Nephron (organoid): ENCODE measurements at regions not wholly inside any gene's neighbourhood (a gene's known extent, or its start where the extent isn't known, plus 50 kb on each side); places are given as distances from the start of the nearest gene placed in this dataset.

Experiments
- H3K27ac Mint-ChIP-seq, 3 experiments: 2 replicates each; pipeline ENCODE4 v1.8.0; 2020; ENCODE audit warnings: mixed read lengths in 3 of 3, mild to moderate bottlenecking in 2 of 3, moderate library complexity in 1 of 3
- H3K27me3 Mint-ChIP-seq: 2 replicates; pipeline ENCODE4 v1.8.0; 2021; ENCODE audit warnings: low read depth, mild to moderate bottlenecking, moderate library complexity, mixed read lengths
- H3K36me3 Mint-ChIP-seq: 2 replicates; pipeline ENCODE4 v1.8.0; 2020; ENCODE audit warnings: low read depth, mixed read lengths
- H3K4me1 Mint-ChIP-seq: 2 replicates; pipeline ENCODE4 v1.8.0; 2020; ENCODE audit warnings: mixed read lengths
- H3K4me3 Mint-ChIP-seq, 3 experiments: 2 replicates each; pipeline ENCODE4 v1.8.0; 2020; ENCODE audit warnings: mild to moderate bottlenecking in 3 of 3, mixed read lengths in 3 of 3, moderate library complexity in 2 of 3
- H3K9me3 Mint-ChIP-seq: 2 replicates; pipeline ENCODE4 v1.8.0; 2020; ENCODE audit warnings: mixed read lengths
- CTCF ChIP-seq, 3 experiments: fragments of 200-600 bp; sonication (generic); IDR thresholded peaks; one replicate each; pipeline ENCODE4 v1.5.0; 2021; ENCODE audit warnings: antibody characterized with exemption in 3 of 3; ENCODE audit not compliant: unreplicated experiment in 3 of 3

DNA sequence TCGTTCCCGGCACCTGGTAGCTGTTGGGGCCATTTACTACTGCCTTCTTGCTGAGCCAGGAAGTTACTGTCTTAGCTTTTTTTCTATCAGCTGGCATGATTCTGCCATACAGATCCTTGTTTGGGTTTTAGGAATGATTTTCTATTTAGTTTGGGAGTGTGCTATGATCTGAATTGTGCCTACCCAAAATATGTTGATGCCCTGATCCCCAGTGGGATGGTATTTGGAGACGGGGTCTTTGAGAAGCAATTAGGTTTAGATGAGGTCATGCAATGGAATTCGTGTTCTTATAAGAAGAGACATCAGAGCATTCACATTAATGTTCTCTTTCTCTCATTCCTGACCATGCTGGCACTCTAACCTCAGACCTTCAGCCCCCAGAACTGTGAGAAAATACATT, 59.4 kb upstream of the HS3ST2 start:
- Mint-ChIP-seq H3K4me3 (no peak overlapping the region), H3K27me3 (peaks cover 34% of the 10 kb centered on the region), H3K36me3 (no peaks in the 10 kb centered on the region), H3K27ac (no peak overlapping the region), H3K9me3 (no peaks in the 10 kb centered on the region), H3K4me1 (peaks cover 8% of the 10 kb centered on the region)
- TF ChIP-seq CTCF (IDR thresholded peaks at IDR 0.05; ENCODE audit: unreplicated experiment in 3 of 3): no peak

GRCh38 chr16:22757202-22757601, 56.8 kb upstream of the HS3ST2 start:
- peaks cover 3% of the 10 kb centered on the region for H3K4me1 Mint-ChIP-seq
- H3K4me3 Mint-ChIP-seq: no peak overlapping the region
- no peak for TF ChIP-seq CTCF (IDR thresholded peaks at IDR 0.05; ENCODE audit: unreplicated experiment in 3 of 3)
- peaks cover 29% of the 10 kb centered on the region for H3K27me3 Mint-ChIP-seq
- H3K27ac Mint-ChIP-seq: no peak overlapping the region
- H3K36me3 Mint-ChIP-seq: no peaks in the 10 kb centered on the region
- no peaks in the 10 kb centered on the region for H3K9me3 Mint-ChIP-seq

GRCh38 chr16:22762486-22762885, 51.5 kb upstream of the HS3ST2 start:
- Mint-ChIP-seq H3K9me3 (no peaks in the 10 kb centered on the region), H3K27me3 (peaks cover 16% of the 10 kb centered on the region), H3K4me1 (peaks cover 23% of the 10 kb centered on the region), H3K36me3 (no peaks in the 10 kb centered on the region), H3K4me3 (no peak overlapping the region), H3K27ac (no peak overlapping the region)
- TF ChIP-seq CTCF (IDR thresholded peaks at IDR 0.05; ENCODE audit: unreplicated experiment in 3 of 3): no peak

DNA sequence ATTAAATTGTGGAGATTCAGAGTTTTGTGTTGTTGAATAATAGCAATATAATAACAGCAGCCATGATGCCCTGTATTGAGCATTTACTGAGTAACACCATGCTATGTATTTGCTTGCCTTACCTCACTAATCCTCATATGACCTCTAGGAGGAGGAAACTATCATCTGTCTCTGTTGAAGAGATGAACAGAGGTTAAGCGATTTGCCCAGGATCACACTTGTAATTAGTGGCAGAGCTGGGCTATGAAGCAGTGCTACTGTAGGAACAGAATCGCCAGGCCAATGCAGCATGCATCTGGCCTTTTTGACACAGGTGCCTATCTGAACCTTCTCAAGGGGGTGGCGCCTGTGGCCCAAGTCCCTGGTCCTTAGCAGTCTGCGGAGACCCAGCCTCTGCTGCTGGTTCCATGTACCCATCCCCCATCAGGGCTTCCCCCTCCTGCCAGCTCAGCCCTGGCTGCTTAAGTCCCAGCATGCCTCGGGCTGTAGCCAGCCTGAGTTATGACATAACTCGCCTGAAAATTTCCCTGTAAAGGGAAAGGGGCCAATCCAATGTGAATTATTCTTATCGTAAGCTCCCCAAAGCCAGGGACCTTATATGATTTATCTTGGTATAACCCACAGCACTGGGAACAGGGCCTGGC, 50.4 kb upstream of the HS3ST2 start:
- no peak overlapping the region for H3K4me3 Mint-ChIP-seq
- no peaks in the 10 kb centered on the region for H3K36me3 Mint-ChIP-seq
- no peak for TF ChIP-seq CTCF (IDR thresholded peaks at IDR 0.05; ENCODE audit: unreplicated experiment in 3 of 3)
- H3K27ac Mint-ChIP-seq: no peak overlapping the region
- no peaks in the 10 kb centered on the region for H3K9me3 Mint-ChIP-seq
- H3K27me3 Mint-ChIP-seq: peaks cover 7% of the 10 kb centered on the region
- H3K4me1 Mint-ChIP-seq: peaks cover 23% of the 10 kb centered on the region
